Mucosa of rectum (tissue), 2 donors: ENCODE measurements at regions not wholly inside any gene's neighbourhood (a gene's known extent, or its start where the extent isn't known, plus 50 kb on each side); places are given as distances from the start of the nearest gene placed in this dataset.
"Not testable (repeated sequence)": the region's sequence is repeated elsewhere in the genome, so short reads cannot be mapped to it uniquely, and the experiment has no call there.

Experiments used
- H3K27ac ChIP-seq, 2 donors: one replicate each; pipeline ENCODE4 v1.7.0; 2013; ENCODE audit warnings: inconsistent platforms in 2 of 2, low read depth in 2 of 2, low read length in 2 of 2
- H3K27me3 ChIP-seq, 2 donors: one replicate each; pipeline ENCODE4 v1.7.0; 2013; ENCODE audit warnings: low read length in 2 of 2; ENCODE audit not compliant: control insufficient read depth in 2 of 2, insufficient read depth in 2 of 2
- H3K36me3 ChIP-seq, 2 donors: one replicate each; pipeline ENCODE4 v1.7.0; 2013; ENCODE audit warnings: low read length in 2 of 2; ENCODE audit not compliant: control insufficient read depth in 2 of 2, insufficient read depth in 2 of 2
- H3K4me1 ChIP-seq, 2 donors: one replicate each; pipeline ENCODE4 v1.7.0; 2013; ENCODE audit warnings: low read length in 2 of 2, mild to moderate bottlenecking in 1 of 2; ENCODE audit not compliant: control insufficient read depth in 2 of 2, insufficient read depth in 2 of 2
- H3K4me3 ChIP-seq, 2 donors: one replicate each; pipeline ENCODE4 v1.7.0; 2013; ENCODE audit warnings: low read length in 2 of 2
- H3K9ac ChIP-seq, 2 donors: one replicate each; pipeline ENCODE4 v1.7.0; 2013; ENCODE audit warnings: low read length in 2 of 2, low read depth in 1 of 2, mild to moderate bottlenecking in 1 of 2
- H3K9me3 ChIP-seq, 2 donors: one replicate each; pipeline ENCODE4 v1.7.0; 2013; ENCODE audit warnings: low read length in 2 of 2; ENCODE audit not compliant: control insufficient read depth in 2 of 2
- donor health status: healthy.
- donor health status: Normal muscosa, but diverticular disease.

DNA sequence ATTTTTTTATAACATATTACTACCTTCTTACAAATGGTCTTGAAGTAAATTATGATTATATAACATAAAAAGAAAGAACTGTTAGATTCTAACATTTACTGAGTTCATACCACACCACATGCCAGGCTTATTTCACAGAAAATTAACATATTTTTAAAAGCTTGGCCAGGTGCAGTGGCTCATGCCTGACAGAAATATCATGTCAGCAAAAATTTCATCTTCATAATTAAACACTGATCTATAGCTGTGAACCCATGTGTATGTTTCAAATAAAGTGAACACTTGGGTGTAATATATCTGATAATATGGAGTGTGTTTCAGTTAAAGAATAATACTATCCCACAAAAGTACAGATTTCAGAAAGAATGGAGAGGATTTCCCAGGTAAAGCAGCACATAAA, 296.5 kb downstream of the SI start:
- Histone ChIP-seq H3K36me3 (no peaks in the 10 kb centered on the region), H3K9ac (no peak overlapping the region), H3K9me3 (no peaks in the 10 kb centered on the region), H3K27ac (no peak overlapping the region), H3K4me3 (no peak overlapping the region), H3K4me1 (no peaks in the 10 kb centered on the region), H3K27me3 (no peaks in the 10 kb centered on the region)

GRCh38 chr3:164779816-164780215, 298.5 kb downstream of the SI start:
- no peaks in the 10 kb centered on the region for H3K4me1 ChIP-seq
- no peak overlapping the region for H3K27ac ChIP-seq
- no peak overlapping the region for H3K4me3 ChIP-seq
- no peak overlapping the region for H3K9ac ChIP-seq
- no peaks in the 10 kb centered on the region for H3K9me3 ChIP-seq
- H3K36me3 ChIP-seq, result no peaks in the 10 kb centered on the region
- H3K27me3 ChIP-seq, result no peaks in the 10 kb centered on the region

DNA sequence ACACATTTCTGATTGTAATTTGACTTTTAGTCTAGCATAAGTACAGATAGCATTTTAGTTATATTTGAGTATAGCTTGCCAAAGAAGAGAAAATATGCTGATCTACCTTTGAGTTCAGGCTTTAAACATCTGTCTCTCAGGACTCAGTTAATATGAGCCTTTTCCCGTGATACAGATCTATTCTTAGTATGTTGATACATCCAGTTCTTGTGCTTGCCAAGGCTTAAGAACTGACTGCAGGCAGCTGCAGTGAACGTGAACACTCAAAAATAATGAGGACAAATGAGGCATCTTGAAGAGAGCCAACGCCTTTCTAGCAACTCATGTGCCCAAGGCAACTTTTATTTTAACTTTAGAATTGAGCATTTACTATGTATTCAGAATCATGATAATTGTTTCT, 325.5 kb downstream of the SI start:
- Histone ChIP-seq H3K9ac (no peak overlapping the region), H3K4me1 (no peaks in the 10 kb centered on the region), H3K27me3 (no peaks in the 10 kb centered on the region), H3K36me3 (no peaks in the 10 kb centered on the region), H3K4me3 (no peak overlapping the region), H3K27ac (no peak overlapping the region), H3K9me3 (no peaks in the 10 kb centered on the region)

GRCh38 chr3:164748626-164749025, 329.7 kb downstream of the SI start:
- H3K27ac ChIP-seq, result no peak overlapping the region
- no peaks in the 10 kb centered on the region for H3K36me3 ChIP-seq
- H3K27me3 ChIP-seq, result no peaks in the 10 kb centered on the region
- H3K9me3 ChIP-seq, result no peaks in the 10 kb centered on the region
- H3K4me3 ChIP-seq, result no peak overlapping the region
- no peak overlapping the region for H3K9ac ChIP-seq
- H3K4me1 ChIP-seq, result no peaks in the 10 kb centered on the region

DNA sequence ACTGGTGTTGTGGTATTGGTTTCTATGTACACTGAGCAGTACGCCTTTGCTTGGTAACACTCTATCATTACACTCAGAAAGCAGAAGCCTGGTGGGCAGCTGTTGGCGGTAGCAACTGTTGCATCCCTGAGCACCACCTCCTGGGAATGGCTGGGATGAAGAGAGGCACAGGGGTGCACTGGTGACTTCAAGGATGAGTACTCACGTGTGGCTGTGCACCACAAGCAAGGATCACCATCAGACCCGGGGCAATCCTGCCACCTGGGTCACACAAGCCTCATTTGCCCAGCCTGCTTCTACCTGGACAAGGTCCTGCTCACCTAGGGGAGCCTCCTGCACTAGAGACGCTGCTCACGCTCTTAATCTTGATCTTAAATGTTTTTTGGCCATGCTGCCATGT, 336.4 kb downstream of the SI start:
- Histone ChIP-seq H3K27me3 (no peaks in the 10 kb centered on the region), H3K9ac (no peak overlapping the region), H3K36me3 (no peaks in the 10 kb centered on the region), H3K4me3 (no peak overlapping the region), H3K27ac (no peak overlapping the region), H3K4me1 (no peaks in the 10 kb centered on the region), H3K9me3 (no peaks in the 10 kb centered on the region)

DNA sequence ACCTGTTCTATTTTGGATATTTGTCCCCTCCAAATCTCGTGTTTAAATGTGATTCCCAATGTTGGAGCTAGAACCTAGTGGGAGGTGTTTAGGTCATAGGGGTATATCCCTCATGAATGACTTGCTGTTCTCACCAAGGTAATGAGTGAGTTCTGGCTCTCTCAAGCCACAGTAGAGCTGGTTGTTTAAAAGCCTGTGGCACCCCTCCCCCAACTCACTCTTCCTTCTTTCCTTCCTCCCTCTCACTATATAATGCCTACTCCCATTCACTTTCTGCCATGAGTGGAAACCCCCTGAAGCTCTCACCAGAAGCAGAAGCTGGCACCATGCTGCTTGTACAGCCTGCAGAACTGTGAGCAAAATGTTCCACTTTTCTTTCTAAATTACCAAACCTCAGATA, 341.1 kb downstream of the SI start:
- no peaks in the 10 kb centered on the region for H3K27me3 ChIP-seq
- H3K4me1 ChIP-seq, result no peaks in the 10 kb centered on the region
- no peak overlapping the region for H3K4me3 ChIP-seq
- no peak overlapping the region for H3K27ac ChIP-seq
- H3K36me3 ChIP-seq, result no peaks in the 10 kb centered on the region
- H3K9ac ChIP-seq, result no peak overlapping the region
- no peaks in the 10 kb centered on the region for H3K9me3 ChIP-seq

DNA sequence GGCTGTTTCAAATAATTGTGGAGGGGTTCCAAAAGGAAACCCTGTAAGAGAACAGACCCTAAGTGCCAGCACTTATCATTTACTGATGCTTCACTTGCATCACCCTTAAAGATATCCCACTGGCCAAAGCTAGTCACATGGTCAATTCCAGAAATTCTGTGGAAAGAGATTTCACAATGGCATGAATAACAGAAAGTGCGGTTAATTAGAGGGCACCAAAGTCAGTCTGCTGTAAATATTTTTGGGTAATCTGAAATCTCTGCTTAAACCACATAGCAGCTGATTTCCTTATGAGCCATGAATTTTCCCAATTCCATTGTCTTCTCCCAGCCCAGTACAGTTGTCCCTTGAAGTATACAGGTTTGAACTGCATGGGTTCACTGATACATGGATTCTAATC, 346.1 kb downstream of the SI start:
- no peak overlapping the region for H3K9ac ChIP-seq
- no peaks in the 10 kb centered on the region for H3K36me3 ChIP-seq
- no peaks in the 10 kb centered on the region for H3K27me3 ChIP-seq
- H3K4me1 ChIP-seq, result no peaks in the 10 kb centered on the region
- no peak overlapping the region for H3K27ac ChIP-seq
- H3K9me3 ChIP-seq, result no peaks in the 10 kb centered on the region
- H3K4me3 ChIP-seq, result no peak overlapping the region

- no peaks in the 10 kb centered on the region for H3K27me3 ChIP-seq
- H3K36me3 ChIP-seq, result no peaks in the 10 kb centered on the region
- H3K27ac ChIP-seq, result no peak overlapping the region
- no peaks in the 10 kb centered on the region for H3K4me1 ChIP-seq
- H3K9ac ChIP-seq, result no peak overlapping the region
- H3K4me3 ChIP-seq, result no peak overlapping the region
- no peaks in the 10 kb centered on the region for H3K9me3 ChIP-seq
These were observed 347.4 kb downstream of the SI start for GRCh38 chr3:164730815-164731360.

DNA sequence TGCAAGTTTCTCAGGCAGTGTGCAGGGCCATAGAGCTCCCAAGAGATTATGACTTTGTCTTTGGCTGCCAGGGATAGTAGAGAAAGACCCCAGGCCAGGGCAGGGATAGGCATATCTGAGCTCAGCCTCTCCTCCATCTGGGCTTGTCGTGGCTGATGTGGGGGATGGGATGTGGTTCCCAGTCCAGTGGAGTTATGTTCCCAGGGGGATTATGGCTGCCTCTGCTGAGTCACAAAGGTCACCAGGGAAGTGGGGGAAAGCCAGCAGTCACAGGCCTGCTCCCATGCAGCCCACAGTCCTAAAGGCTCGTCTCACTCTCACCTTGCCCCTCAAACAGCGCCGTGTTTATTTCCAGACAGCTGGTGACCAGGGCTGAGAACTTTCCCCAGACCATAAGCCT, 354.9 kb downstream of the SI start:
- H3K36me3 ChIP-seq, result no peaks in the 10 kb centered on the region
- H3K4me3 ChIP-seq, result no peak overlapping the region
- H3K27ac ChIP-seq, result no peak overlapping the region
- H3K9ac ChIP-seq, result no peak overlapping the region
- H3K4me1 ChIP-seq, result no peaks in the 10 kb centered on the region
- H3K27me3 ChIP-seq, result no peaks in the 10 kb centered on the region
- H3K9me3 ChIP-seq, result no peaks in the 10 kb centered on the region

- H3K4me1 ChIP-seq, H3K27me3 ChIP-seq, H3K9me3 ChIP-seq, H3K36me3 ChIP-seq, H3K27ac ChIP-seq, H3K4me3 ChIP-seq, H3K9ac ChIP-seq: not testable (repeated sequence)
These were observed 375.5 kb downstream of the SI start for GRCh38 chr3:164702808-164703207.

GRCh38 chr3:164687902-164688301, 390.4 kb downstream of the SI start:
- Histone ChIP-seq H3K9ac (no peak overlapping the region), H3K27ac (no peak overlapping the region), H3K4me3 (no peak overlapping the region), H3K27me3 (no peaks in the 10 kb centered on the region), H3K36me3 (no peaks in the 10 kb centered on the region), H3K4me1 (no peaks in the 10 kb centered on the region), H3K9me3 (no peaks in the 10 kb centered on the region)
